Gastrocnemius medialis (tissue), 4 donors: ENCODE measurements at regions not wholly inside any gene's neighbourhood (a gene's known extent, or its start where the extent isn't known, plus 50 kb on each side); places are given as distances from the start of the nearest gene placed in this dataset.

Source experiments
- POLR2A ChIP-seq, 2 donors: fragments of 450-650 bp; IDR thresholded peaks; one replicate each; pipeline ENCODE4 v1.6.1; 2017; ENCODE audit warnings: antibody characterized with exemption in 2 of 2, mild to moderate bottlenecking in 2 of 2, moderate library complexity in 2 of 2
- TF ChIP-seq, protein P1 (sequence below), 5 experiments: fragments of 450-650 bp in 3 of 5; fragments of 200-600 bp in 2 of 5; sonication (generic) in 2 of 5; IDR thresholded peaks in 4 of 5; conservative IDR thresholded peaks in 1 of 5; 1 replicate in 4 of 5; 2 replicates in 1 of 5; pipeline ENCODE4 v1.5.1; 2016 to 2019; ENCODE audit warnings: antibody characterized with exemption in 5 of 5, mild to moderate bottlenecking in 3 of 5, moderate library complexity in 3 of 5

DNA sequence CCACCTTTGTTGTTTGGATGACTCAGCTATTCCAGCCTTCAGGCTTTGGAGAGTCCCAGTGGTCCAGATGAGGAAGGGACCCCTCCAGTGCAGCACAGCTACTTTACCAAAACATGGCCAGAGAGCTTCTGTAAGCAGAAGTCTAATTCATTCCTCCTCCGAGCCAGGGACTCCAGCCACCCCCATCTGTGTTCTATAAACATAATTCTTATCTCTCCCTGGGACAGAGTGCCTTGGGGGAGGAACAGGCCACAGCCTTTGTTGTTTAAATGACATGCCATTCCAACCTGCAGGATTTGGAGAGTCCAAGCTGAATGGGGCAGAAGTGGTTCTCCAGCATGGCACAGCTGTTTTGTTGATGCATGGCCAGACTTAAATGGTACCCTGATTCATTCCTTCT, 994.0 kb downstream of the TRHDE start:
- TF ChIP-seq, protein P1, sequence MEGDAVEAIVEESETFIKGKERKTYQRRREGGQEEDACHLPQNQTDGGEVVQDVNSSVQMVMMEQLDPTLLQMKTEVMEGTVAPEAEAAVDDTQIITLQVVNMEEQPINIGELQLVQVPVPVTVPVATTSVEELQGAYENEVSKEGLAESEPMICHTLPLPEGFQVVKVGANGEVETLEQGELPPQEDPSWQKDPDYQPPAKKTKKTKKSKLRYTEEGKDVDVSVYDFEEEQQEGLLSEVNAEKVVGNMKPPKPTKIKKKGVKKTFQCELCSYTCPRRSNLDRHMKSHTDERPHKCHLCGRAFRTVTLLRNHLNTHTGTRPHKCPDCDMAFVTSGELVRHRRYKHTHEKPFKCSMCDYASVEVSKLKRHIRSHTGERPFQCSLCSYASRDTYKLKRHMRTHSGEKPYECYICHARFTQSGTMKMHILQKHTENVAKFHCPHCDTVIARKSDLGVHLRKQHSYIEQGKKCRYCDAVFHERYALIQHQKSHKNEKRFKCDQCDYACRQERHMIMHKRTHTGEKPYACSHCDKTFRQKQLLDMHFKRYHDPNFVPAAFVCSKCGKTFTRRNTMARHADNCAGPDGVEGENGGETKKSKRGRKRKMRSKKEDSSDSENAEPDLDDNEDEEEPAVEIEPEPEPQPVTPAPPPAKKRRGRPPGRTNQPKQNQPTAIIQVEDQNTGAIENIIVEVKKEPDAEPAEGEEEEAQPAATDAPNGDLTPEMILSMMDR (IDR thresholded peaks at IDR 0.05 in 4 of 5, conservative IDR thresholded peaks at IDR 0.05 in 1 of 5): no peak
- TF ChIP-seq POLR2A (IDR thresholded peaks at IDR 0.05): no peak
